Vagina (tissue), 2 donors: ENCODE measurements at regions not wholly inside any gene's neighbourhood (a gene's known extent, or its start where the extent isn't known, plus 50 kb on each side); places are given as distances from the start of the nearest gene placed in this dataset.

Source experiments
- CTCF ChIP-seq, 3 experiments: fragments of 450-650 bp in 2 of 3; fragments of 200-600 bp in 1 of 3; sonication (generic) in 1 of 3; IDR thresholded peaks; one replicate each; pipeline ENCODE4 v1.5.1; 2017 to 2019; ENCODE audit warnings: antibody characterized with exemption in 3 of 3, mild to moderate bottlenecking in 2 of 3, moderate library complexity in 2 of 3
- POLR2A ChIP-seq, 2 donors: fragments of 450-650 bp; IDR thresholded peaks; one replicate each; pipeline ENCODE4 v1.6.1; 2017; ENCODE audit warnings: antibody characterized with exemption in 2 of 2, mild to moderate bottlenecking in 2 of 2, moderate library complexity in 2 of 2

GRCh38 chr4:59063015-59063720, 1953.0 kb upstream of the IGFBP7 start:
- TF ChIP-seq CTCF (IDR thresholded peaks at IDR 0.05): no peak
- TF ChIP-seq POLR2A (IDR thresholded peaks at IDR 0.05): no peak
